GM20431 (cell line): ENCODE measurements at regions not wholly inside any gene's neighbourhood (a gene's known extent, or its start where the extent isn't known, plus 50 kb on each side); places are given as distances from the start of the nearest gene placed in this dataset.

Experiments
- in situ Hi-C: fragments of 300-500 bp; cut with MseI, MboI; formaldehyde crosslinking; loops from one replicate; pipeline ENCODE4 v1.15.0; 2020; ENCODE audit warnings: low sequenced_read_pairs; ENCODE audit not compliant: unreplicated experiment

DNA sequence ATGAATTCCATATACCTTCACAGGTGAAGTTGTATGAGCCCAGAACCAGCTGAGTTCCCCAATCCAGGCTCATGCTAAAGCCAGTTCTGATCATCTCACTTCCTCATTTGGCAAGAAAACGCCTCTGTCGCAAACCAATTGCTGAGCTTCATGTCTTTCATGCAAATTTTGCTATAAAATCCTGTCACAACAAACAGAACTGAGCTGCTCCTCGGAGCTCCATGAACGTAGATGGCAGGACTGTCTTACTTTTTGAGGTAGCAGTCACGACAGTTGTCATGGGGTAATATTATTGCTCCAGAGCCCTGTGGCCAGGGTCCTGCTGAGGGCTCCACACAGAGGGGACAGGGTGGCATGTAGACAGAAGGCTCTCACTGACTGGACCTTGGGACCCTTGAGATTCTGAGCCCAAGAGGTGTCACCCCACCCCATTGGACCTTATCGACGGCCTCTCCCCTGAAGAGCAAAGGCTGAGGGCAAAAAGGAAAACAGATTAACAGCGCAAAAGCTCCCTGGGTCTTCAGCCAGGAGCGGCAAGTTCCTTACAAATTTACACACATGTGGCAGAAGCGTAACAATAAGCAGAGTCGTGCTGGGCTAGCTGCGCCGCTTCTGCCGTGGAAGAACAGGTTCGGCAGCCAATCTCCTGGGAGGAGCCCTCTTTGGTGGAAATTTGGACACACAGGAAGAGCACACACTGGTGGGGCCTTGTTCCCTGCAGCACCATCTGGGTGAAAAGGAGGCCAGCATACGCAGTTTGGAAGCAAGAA, 249.2 kb downstream of the OPA1 start:
- in situ Hi-C loops = no loop called here

DNA sequence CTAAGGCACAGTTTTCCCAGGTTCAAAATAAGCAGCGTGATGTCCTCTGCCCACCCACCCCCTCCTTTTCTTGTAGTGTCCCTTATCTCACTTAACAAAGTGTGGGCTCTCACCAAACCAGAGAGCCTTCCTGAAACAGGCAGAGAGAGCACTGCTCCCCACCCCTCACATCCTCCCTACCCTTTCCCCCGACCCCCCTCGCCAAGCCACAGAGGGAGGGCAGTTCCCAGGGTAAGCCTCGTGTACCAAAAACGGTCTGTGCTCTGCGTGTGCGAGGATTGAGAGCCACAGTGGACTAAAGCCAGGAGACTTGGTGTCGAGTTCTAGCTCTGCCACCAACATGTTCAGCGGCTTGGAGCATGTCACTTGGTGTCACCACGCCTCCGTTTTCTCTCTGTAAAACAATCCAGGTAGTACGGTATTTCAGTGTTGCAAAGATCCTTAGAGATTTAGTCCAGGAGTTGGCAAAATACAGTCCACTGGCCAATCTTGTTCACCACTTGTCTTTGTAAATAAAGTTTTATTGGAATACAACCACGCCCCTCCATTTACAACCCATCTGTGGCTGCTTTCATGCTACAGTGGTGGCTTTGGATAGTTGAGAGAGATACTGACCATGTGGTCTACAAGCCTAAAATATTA, 249.9 kb downstream of the OPA1 start:
- in situ Hi-C loops = no loop called here

DNA sequence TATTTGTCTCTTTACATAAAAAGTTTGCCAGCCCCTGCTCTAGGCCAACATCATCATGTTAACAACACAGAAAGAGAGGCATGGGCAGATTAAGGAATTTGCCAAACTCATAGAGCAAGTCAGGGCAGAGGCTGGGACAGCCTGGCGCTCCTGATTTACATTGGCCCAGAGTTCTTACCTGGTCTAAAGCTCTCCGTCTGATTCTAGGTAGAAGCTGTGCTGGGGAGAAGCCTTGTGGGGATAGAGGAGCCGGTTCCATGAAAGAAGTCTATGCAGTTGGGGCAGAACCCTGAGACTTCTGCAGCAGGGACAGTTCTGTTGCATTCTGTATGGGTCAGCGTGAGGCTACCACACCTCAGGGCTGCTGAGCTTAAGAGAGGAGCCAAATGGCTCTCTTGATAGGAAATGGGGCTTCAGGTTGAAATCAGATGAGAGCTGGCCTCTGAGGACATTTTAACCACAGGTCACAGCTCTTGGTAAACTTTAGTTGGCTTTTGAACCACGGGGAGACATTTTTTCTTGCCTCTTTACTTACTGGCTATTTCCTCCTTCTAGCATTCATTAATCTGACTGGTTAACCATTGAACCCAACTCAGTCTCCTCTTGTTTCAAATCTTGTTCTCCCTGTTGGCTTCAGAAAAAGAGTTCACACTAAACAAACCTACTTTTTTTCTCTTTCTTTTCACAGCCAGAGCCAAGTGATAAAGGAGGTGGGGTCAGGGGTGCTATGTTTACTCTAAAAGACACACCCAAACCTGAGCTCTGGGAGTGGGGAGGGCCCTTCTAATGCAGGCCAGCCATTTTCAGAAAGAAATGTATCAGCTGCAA, 250.7 kb downstream of the OPA1 start:
- in situ Hi-C loops = no loop called here

DNA sequence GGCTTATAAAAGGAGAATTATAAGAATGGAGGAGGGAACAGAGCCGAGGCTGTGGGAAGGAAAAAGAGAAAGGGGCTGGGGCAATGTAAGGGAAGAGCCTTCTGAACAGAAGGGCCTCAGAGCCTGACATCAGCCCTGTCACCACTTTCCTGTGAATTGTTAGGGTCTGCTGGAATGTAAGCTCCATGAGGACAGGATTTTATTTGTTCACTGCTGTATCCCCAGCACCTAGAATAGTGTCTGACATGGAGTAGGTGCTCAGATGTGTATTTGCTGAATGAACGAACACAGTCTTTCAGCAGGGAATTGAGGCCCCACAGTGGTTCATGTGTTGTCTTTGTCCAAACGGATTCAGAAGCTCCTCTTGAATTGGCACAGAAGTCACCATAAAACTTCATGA, 251.5 kb downstream of the OPA1 start:
- in situ Hi-C loops = no loop called here

DNA sequence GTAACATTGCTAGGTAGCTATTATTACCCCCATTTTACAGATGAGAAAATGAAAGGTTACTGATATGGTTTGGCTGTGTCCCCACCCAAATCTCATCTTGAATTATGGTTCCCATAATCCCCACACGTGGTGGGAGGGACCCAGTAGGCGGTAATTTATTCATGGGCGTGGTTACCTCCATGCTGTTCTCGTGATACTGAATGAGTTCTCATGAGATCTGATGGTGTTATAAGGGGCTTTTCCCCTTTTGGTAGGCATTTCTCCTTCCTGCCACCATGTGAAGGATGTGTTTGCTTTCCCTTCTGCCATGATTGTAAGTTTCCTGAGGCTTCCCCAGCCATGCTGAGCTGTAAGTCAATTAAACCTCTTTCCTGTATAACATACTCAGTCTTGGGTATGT, 252.1 kb downstream of the OPA1 start:
- in situ Hi-C loops = no loop called here

DNA sequence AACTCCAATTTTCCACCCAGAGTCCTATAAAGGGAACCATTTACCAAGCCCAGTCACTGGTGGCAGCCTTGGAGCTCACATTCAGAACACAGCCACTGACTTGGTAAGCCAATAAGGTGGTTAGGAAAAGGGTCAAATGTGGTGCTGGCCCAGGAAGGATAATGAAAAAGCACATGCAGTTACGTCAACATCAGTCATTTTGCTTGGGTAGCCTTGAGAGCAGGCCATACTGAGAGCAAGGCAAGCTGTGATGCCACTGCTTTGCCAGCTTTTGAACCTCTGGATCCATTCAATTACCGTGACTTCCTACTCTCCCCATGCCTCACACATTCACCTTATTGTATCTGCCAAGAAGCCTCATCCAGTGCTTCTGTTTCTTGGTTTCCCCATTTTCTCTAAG, 253.6 kb downstream of the OPA1 start:
- in situ Hi-C loops = no loop called here

DNA sequence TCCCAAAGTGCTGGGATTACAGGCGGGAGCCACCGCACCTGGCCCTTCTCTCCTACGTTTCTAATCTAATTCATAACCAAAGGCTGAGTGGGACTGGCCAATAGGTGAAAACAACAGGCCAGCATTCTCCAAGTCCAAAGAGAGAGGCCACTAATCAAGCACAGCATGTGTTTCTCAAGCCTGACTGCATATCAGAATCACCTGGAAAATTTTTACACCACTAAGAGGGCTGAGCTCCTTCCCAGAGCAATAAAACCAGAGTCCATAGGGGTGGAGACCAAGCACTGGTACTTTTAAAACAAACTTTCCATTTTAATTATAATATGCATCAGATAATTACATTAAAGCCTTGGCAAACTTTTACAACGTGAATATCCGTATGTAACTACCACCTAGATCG, 254.4 kb downstream of the OPA1 start:
- in situ Hi-C loops = no loop called here

DNA sequence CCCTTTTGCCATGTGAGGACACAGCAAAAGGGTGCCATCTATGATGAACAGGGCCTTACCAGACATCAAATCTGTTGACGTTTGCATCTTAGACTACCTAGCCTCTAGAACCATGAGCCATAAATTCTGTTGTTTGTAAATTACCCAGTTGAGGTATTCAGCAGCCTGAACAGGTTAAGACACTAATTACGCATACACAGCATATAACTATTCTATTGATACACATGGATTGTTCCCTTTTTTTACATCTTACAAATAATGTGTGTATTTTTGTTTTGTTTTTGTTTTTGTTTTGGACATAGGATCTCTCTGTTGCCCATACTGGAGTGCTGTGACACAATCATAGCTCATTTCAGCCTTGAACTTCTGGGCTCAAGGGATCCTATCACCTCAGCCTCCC, 255.5 kb downstream of the OPA1 start:
- in situ Hi-C loops = no loop called here

DNA sequence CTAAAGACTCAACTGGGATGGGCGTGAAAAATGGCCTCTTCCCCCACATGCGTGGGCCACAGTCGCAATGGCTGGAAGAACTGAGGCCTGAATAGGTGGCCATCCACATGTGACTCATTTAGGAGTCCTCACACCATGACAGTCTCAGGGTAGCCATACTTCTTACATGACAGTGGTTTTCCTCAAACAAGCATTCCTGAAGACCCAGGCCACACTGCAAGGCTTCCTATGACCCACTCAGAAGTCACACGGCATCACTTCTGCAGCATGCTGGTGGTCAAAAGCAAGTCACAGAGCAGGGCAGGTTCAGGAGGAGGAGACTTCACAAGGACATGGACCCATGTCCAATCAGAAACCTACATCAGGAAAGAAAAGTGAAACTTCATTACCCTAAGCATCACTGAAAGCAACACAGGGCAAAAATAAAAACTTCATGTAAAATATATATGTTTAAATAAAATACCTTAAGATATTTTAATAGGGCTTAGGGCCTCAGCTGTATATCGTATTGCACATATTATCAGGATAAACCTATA, 257.1 kb downstream of the OPA1 start:
- in situ Hi-C loops = no loop called here

DNA sequence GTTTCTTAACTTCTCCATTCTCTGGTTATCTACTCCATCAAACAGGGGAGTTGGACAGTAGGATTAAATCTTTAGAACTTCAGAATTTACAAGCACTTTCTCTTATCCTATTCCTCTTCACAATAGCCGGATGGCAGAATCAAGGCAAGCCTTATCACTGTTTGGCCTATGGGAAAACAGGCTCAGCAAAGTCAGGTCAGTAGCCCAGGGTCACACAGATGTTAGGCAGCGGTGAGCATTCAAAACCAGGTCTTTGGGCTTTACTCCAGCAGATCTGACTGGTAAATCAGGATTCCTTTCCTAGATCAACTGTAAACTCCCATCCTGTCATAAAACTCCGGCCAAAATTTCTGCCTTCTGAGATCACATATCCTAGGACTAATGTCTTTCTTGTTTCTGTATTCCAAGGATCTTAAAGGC, 258.4 kb downstream of the OPA1 start:
- in situ Hi-C loops = no loop called here

DNA sequence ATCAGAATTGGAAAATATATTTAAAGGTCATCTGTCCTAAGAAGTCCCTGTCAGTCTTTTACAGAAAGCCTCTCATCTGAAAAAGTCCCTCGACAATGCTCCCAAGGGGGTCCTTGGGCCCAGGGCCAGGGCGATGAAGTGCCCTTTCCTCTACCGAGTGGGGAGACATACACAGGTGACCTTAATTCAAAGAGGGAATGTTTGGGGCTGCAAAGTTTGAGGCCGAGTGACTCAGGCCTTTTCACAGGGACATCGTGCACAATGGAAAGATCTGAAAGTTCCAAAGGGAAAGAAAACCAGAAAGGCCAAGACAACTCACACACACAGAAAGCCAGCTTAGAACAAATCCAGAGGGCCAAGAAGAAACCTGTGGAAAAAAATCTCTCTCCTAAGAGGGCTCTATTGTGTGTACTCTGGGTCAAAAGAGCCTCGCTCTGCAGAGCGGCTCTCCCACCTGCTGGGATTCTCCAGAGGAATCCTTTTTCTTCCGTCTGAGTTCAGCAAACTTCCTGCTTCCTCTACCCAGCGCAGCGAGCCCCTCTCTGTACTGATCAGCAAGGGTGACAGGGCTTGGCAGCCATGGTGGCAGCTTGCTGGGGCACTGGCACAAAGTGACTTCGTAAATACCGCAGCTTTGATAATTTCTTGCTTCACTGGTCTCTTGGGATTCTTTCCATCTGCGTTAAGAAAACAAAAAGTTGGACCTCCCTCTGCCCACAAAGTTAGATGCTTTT, 259.1 kb downstream of the OPA1 start:
- in situ Hi-C loops = no loop called here

DNA sequence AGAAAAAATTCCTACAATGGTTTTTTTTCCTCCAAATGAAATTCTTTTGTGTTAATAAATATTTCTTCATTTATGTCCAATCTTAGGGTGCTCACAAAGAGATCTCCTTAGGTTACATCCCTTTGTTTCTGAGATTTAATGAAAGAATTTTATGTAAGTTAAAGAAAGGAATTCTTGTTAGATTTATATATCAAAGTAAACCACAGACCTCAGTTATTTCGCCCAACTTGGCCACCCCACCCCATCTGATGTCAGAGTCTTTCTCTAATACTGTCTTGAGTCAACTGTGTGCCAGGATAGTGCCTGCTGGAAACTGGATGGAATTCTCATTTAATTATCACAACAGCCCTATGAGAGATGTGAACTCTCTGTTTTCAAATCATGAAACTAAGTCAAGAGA, 259.9 kb downstream of the OPA1 start:
- in situ Hi-C loops = no loop called here

DNA sequence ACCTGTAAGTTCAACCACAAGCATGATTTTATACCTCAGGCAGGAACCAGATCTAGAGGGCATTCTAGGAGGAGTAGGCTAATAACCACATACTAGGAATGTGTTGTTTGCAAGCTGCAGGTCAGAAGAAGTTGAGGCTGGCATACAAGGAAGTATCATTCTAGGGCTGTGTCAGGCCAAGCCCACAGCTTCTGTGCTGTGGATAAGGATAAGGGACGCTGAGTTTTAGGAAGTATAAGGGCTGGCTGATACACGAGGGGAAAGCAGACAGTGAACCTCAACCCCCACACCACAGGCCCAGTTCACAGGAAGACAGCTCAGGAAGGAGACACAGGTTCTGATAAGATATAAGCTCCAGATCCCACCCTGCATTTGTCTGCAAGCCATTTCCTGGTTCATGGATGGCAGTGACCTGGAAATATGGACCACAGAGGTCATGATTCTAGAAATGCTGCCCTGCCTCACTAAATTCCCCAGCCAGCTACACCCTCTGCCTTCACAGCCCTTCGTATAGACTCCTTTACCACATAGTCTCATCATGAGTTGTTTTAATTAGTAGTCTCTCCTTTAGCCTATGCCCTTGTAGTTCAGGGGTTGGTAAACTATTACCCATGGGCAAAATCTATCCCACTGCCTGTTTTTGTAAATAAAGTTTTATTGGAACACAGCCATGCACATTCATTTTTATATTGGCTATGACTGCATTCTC, 260.7 kb downstream of the OPA1 start:
- in situ Hi-C loops = no loop called here

DNA sequence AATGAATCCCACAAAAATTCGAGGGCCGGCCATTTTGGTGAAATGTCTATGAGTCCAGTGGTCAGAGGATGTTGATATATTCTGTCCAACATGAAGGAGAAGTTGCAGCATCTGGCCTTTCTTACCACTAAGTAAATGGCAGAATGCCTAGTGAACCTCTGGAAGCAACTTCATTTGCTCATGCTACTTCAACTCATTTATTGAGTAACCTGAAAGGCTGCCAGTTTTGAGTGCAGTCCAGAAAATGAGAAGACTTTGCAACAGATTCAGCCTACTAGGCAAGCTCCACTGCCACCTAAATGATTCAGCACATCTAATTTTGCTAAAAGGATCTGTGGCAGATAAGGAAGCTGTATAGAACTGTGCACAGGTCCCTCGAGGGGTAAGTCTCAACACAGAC, 265.0 kb downstream of the OPA1 start:
- in situ Hi-C loops = no loop called here

DNA sequence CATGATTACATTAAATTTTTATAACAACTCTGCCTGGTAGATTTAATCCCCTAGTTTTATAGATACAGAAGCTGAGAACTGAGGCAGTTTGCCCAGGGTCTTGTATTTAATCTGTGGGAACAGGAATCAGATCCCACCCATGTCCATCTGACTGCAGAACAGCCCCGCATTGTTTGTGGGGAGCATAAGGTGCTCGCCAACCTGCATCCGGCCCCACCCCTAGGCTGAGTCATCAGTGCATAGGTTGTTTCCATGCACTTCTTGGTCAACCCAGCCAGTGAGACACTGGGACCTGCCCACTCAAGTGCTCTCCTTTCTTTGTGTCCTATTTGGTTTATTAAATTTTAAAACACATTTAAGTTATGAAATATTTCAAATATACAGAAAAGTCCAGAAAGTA, 266.2 kb downstream of the OPA1 start:
- in situ Hi-C loops = no loop called here

DNA sequence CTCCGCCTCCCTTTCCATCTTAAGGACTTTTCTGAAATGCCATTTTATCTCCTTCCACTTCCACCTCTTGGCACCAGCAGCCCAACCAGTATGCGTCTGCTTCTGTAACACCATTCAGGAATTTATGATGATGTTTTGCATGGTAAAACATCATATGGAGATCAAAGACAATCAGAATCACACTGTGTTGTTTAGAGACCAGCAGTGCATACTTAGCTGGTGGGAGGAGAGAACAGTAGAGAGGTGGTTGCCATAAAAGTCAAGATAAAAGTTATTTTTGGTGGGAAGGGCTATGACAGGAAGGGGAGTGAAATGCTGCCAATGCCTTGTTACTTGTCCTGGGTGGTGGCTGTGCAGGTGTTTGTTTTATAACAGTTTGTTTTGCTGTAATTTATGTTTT, 268.0 kb downstream of the OPA1 start:
- in situ Hi-C loops = no loop called here

DNA sequence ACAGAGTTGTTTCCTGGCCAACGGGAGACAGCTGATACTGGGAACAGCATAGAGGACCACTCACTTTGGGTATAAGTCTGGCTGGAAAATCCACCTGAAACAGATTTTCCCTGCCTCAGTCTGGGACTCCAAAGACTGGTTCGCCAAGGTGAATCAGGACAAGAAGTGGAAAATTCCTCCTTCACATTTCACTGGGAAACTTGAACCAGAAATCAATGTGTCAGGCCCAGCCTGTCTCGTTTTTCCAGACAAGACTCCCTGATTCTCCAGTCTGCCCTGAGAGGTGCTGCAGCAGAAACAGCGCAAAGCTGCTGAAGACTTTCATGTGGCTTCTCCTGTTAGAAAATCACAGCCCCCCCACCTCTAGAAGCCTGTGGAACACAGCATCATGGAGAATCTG, 269.8 kb downstream of the OPA1 start:
- in situ Hi-C loops = no loop called here

DNA sequence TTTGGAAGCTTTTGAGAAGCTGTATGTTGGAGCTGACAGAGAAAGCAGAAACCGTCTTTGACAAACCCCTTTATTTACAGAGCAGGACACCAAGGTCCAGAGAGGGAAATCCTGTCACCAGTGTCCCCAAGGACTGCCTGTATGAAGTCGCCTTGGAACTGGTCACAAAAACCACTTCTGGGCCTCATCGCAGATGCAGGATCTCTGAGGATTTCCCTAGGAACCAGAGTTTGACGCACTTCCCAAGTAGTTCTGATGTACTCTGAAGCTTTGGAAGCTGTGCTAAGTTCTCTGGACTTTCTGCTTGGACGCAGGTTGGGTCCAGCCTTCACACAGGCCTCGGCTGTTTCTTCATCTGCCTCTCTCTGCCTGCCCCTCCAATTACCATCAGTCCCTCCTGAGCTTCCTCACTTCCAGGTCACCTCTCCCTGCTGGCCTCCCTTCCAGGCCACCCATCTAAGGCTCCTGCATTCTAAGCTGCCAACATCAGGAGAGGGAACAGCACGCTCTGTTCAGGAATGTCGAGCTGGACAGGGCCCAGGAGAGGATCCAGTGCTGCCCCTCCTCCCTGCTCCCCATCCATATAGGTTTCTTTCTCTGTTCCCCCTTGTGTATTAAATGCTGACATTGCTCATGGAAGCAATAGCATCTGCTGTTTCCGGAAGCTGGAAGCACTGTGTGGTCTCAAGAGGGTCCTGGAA, 270.8 kb downstream of the OPA1 start:
- in situ Hi-C loops = no loop called here

DNA sequence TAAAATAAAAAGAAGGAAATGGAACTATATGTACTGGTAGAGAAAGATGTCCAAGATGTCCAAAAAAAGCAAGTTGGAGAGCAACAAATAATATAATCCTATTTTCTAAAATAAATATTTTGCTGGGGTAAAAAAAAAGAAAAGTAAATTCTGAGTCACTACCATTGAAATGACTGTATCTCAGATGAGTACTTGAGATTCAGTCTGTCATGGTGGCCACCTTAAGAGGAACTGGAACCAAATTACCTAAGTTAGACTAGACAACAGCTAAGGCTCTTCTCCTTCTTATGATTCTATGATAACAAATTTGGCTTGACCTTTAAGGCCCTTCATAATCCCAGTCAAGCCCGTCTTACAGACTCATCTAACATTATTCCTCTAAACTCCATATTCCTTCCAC, 270.6 kb upstream of the HES1 start:
- in situ Hi-C loops = no loop called here
